ENCODE measurements at regions not wholly inside any gene's neighbourhood (a gene's known extent, or its start where the extent isn't known, plus 50 kb on each side); places are given as distances from the start of the nearest gene placed in this dataset.

DNA sequence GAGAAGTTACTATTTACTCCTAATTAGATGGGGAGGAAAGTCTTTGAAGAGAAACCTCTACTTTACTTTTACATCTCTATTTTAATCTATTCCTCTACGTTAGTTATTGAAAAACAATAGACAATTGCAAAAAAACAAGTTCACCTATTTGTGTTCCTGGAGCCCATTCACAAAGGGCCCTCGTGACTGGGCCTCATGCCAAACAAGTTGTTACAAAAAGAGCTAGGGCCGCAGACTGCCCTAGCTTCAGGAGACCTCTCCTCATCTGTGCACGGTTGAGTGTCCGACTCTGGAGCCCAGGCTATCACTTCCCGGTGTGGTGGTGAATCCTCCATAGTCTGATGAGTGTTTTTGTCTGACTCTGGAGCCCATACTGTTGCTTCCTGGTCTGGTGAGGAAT lies 190.9 kb downstream of the ZNF486 start:
- Histone ChIP-seq H3K36me3 (ENCODE audit: control insufficient read depth in 2 of 3, insufficient read depth in 3 of 3, low read length in 3 of 3) (no peaks in the 10 kb centered on the region), H3K27ac (ENCODE audit: low read depth in 2 of 2, low read length in 2 of 2) (no peak overlapping the region), H3K27me3 (ENCODE audit: control insufficient read depth, insufficient read depth, low read length) (no peaks in the 10 kb centered on the region), H3K4me3 (ENCODE audit: low read length in 3 of 3) (no peak overlapping the region), H3K9me3 (ENCODE audit: control insufficient read depth in 2 of 3, insufficient read depth in 1 of 3, low read length in 3 of 3) (no peaks in the 10 kb centered on the region), H3K9ac (ENCODE audit: low read length in 3 of 3) (no peak overlapping the region), H3K4me1 (ENCODE audit: control insufficient read depth in 2 of 3, insufficient read depth in 2 of 3, low read depth in 1 of 3, low read length in 3 of 3) (no peaks in the 10 kb centered on the region)
- TF ChIP-seq, protein P1, sequence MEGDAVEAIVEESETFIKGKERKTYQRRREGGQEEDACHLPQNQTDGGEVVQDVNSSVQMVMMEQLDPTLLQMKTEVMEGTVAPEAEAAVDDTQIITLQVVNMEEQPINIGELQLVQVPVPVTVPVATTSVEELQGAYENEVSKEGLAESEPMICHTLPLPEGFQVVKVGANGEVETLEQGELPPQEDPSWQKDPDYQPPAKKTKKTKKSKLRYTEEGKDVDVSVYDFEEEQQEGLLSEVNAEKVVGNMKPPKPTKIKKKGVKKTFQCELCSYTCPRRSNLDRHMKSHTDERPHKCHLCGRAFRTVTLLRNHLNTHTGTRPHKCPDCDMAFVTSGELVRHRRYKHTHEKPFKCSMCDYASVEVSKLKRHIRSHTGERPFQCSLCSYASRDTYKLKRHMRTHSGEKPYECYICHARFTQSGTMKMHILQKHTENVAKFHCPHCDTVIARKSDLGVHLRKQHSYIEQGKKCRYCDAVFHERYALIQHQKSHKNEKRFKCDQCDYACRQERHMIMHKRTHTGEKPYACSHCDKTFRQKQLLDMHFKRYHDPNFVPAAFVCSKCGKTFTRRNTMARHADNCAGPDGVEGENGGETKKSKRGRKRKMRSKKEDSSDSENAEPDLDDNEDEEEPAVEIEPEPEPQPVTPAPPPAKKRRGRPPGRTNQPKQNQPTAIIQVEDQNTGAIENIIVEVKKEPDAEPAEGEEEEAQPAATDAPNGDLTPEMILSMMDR (IDR thresholded peaks at IDR 0.05; ENCODE audit: borderline replicate concordance, extremely low read depth, insufficient read depth) = no peak
- FAIRE-seq (no peak), DNase-seq (no peak)
- intact Hi-C loops (cut with DNase I) = no loop called here

DNA sequence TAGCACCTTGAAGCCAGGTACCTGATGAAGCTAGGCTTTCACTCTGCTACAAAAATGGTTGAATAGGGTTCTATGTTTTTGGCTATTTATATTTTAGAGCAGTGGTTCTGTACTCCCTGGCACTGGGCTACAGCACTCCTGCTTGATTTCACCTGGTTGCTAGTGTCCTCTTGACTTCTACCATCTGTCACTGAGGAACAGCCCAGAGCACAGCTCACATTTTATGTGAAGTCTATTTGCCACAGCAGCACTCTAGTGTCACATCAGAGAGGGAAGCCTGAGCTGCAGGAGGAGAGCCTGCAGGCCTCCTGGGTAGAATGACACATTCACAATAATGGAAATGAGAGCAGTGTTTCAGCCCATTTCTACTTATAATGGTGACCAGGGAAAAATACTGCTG lies 184.2 kb downstream of the ZNF486 start:
- Histone ChIP-seq H3K9me3 (ENCODE audit: control insufficient read depth in 2 of 3, insufficient read depth in 1 of 3, low read length in 3 of 3) (no peaks in the 10 kb centered on the region), H3K36me3 (ENCODE audit: control insufficient read depth in 2 of 3, insufficient read depth in 3 of 3, low read length in 3 of 3) (no peaks in the 10 kb centered on the region), H3K4me3 (ENCODE audit: low read length in 3 of 3) (no peak overlapping the region), H3K27ac (ENCODE audit: low read depth in 2 of 2, low read length in 2 of 2) (no peak overlapping the region), H3K9ac (ENCODE audit: low read length in 3 of 3) (no peak overlapping the region), H3K27me3 (ENCODE audit: control insufficient read depth, insufficient read depth, low read length) (no peaks in the 10 kb centered on the region), H3K4me1 (ENCODE audit: control insufficient read depth in 2 of 3, insufficient read depth in 2 of 3, low read depth in 1 of 3, low read length in 3 of 3) (no peaks in the 10 kb centered on the region)
- TF ChIP-seq, protein P1 (IDR thresholded peaks at IDR 0.05; ENCODE audit: borderline replicate concordance, extremely low read depth, insufficient read depth) = no peak
- intact Hi-C loops (cut with DNase I) = no loop called here
- DNase-seq (peak in 1 of 5 donors; percentile 31), FAIRE-seq (no peak)

DNA sequence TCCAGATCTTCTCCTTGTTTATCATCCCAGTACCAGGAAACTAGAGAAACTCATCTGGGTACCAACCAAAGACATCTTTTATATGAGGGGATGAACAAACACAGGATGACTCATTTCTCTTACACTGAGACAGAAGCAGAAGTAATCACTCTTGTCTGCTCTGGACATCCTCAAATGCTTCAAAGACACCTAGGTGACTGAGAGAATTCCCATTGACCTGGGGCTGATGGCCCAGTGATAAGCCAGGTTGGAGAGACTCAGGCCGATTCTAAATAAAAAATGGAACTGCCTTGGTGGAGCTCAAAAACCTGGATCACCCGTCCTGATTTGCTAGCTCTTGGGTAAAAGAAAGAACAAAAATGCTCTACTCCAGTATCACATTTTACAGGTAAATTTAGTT lies 182.2 kb downstream of the ZNF486 start:
- H3K36me3 ChIP-seq (ENCODE audit: control insufficient read depth in 2 of 3, insufficient read depth in 3 of 3, low read length in 3 of 3) = no peaks in the 10 kb centered on the region
- H3K9me3 ChIP-seq (ENCODE audit: control insufficient read depth in 2 of 3, insufficient read depth in 1 of 3, low read length in 3 of 3) = no peaks in the 10 kb centered on the region
- no peak for FAIRE-seq
- no peak overlapping the region for H3K9ac ChIP-seq (ENCODE audit: low read length in 3 of 3)
- H3K27me3 ChIP-seq (ENCODE audit: control insufficient read depth, insufficient read depth, low read length) = no peaks in the 10 kb centered on the region
- intact Hi-C loops (cut with DNase I) = no loop called here
- no peaks in the 10 kb centered on the region for H3K4me1 ChIP-seq (ENCODE audit: control insufficient read depth in 2 of 3, insufficient read depth in 2 of 3, low read depth in 1 of 3, low read length in 3 of 3)
- no peak overlapping the region for H3K4me3 ChIP-seq (ENCODE audit: low read length in 3 of 3)
- no peak overlapping the region for H3K27ac ChIP-seq (ENCODE audit: low read depth in 2 of 2, low read length in 2 of 2)
- TF ChIP-seq, protein P1 (IDR thresholded peaks at IDR 0.05; ENCODE audit: borderline replicate concordance, extremely low read depth, insufficient read depth) = no peak
- no peak for DNase-seq

DNA sequence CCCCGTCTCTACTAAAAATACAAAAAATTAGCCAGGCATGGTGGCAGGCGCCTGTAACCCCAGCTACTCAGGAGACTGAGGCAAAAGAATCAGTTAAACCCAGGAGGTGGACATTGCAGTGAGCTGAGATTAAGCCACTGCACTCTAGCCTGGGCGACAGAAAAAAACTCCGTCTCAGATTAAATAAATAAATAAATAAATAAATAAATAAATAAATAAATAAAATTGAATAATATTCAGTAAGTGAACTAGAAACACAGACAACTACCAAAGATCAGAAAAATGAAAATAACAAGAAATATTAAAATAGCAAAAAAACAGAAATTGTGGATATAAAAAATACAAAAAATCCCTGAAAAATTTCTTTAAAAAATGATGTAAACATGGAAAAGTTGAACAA lies 172.4 kb downstream of the ZNF486 start:
- intact Hi-C loops (cut with DNase I) = no loop called here
- H3K9me3 ChIP-seq (ENCODE audit: control insufficient read depth in 2 of 3, insufficient read depth in 1 of 3, low read length in 3 of 3) = peaks cover 0 to 2% (median 0%) of the 10 kb centered on the region in 3 donors
- H3K4me3 ChIP-seq (ENCODE audit: low read length in 3 of 3) = no peak overlapping the region
- TF ChIP-seq, protein P1 (IDR thresholded peaks at IDR 0.05; ENCODE audit: borderline replicate concordance, extremely low read depth, insufficient read depth) = no peak
- no peaks in the 10 kb centered on the region for H3K4me1 ChIP-seq (ENCODE audit: control insufficient read depth in 2 of 3, insufficient read depth in 2 of 3, low read depth in 1 of 3, low read length in 3 of 3)
- no peaks in the 10 kb centered on the region for H3K36me3 ChIP-seq (ENCODE audit: control insufficient read depth in 2 of 3, insufficient read depth in 3 of 3, low read length in 3 of 3)
- FAIRE-seq (peak; percentile 75), DNase-seq (no peak)
- no peaks in the 10 kb centered on the region for H3K27me3 ChIP-seq (ENCODE audit: control insufficient read depth, insufficient read depth, low read length)
- no peak overlapping the region for H3K27ac ChIP-seq (ENCODE audit: low read depth in 2 of 2, low read length in 2 of 2)
- H3K9ac ChIP-seq (ENCODE audit: low read length in 3 of 3) = no peak overlapping the region

All from kidney (tissue), 13 donors.